ENCODE measurements at regions not wholly inside any gene's neighbourhood (a gene's known extent, or its start where the extent isn't known, plus 50 kb on each side); places are given as distances from the start of the nearest gene placed in this dataset.

DNA sequence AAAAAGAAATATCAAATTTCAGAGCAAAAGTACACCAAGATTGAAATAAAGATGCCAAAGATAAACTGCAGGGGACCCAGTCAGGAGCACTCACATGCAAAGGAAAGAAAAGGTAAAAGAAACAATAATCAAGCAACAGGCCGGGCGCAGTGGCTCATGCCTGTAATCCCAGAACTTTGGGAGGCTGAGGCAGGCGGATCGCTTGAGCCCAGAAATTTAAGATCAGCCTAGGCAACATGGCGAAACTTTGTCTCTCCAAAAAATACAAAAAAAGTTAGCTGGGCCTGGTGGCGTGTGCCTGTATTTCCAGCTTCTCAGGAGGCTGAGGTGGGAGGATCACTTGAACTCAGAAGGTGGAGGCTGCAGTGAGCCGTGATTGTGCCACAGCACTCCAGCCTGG, 107.6 kb upstream of the SMURF2 start:
- Histone ChIP-seq H3K18ac (ENCODE audit: low read length) (no peak overlapping the region), H3K4me2 (ENCODE audit: low read length) (no peak overlapping the region), H4K91ac (ENCODE audit: low read depth, low read length) (no peak overlapping the region), H3K27me3 (ENCODE audit: insufficient read depth, low read length) (no peaks in the 10 kb centered on the region), H3K27ac (ENCODE audit: low read depth, low read length) (no peak overlapping the region), H2AFZ (ENCODE audit: insufficient read depth, low read length, poor library complexity) (no peak overlapping the region), H3K4me3 (ENCODE audit: low read depth, low read length) (no peak overlapping the region), H3K9me3 (ENCODE audit: insufficient read depth, low read depth, low read length) (no peaks in the 10 kb centered on the region), H3K36me3 (ENCODE audit: control insufficient read depth in 1 of 2, insufficient read depth in 2 of 2, low read length in 2 of 2) (peaks cover 3% of the 10 kb centered on the region in 2 experiments), H3K9ac (ENCODE audit: low read length) (no peak overlapping the region), H3K14ac (ENCODE audit: low read length) (no peak overlapping the region), H3K23ac (ENCODE audit: low read length) (no peak overlapping the region), H3K79me2 (ENCODE audit: control insufficient read depth, insufficient read depth, low read length, poor library complexity) (peaks cover 6% of the 10 kb centered on the region), H2BK120ac (ENCODE audit: insufficient read depth, low read length, poor library complexity) (no peak overlapping the region), H2AK5ac (ENCODE audit: low read length) (no peak overlapping the region), H2BK12ac (ENCODE audit: low read length) (no peak overlapping the region), H4K8ac (ENCODE audit: low read depth, low read length) (no peak overlapping the region), H4K12ac (ENCODE audit: low read depth, low read length) (no peak overlapping the region), H3K4me1 (ENCODE audit: control insufficient read depth in 1 of 2, insufficient read depth in 2 of 2, low read length in 2 of 2) (peaks cover 23 to 30% of the 10 kb centered on the region in 2 experiments), H3K79me1 (ENCODE audit: low read length) (peaks cover 9% of the 10 kb centered on the region), H3K4ac (ENCODE audit: low read depth, low read length) (no peak overlapping the region), H2BK5ac (ENCODE audit: low read depth, low read length, poor library complexity) (no peak overlapping the region)
- no CpG with 5 or more reads among the region's 7 CpGs for WGBS (ENCODE audit: extremely low coverage, insufficient coverage, insufficient read length)
- no peak for DNase-seq

DNA sequence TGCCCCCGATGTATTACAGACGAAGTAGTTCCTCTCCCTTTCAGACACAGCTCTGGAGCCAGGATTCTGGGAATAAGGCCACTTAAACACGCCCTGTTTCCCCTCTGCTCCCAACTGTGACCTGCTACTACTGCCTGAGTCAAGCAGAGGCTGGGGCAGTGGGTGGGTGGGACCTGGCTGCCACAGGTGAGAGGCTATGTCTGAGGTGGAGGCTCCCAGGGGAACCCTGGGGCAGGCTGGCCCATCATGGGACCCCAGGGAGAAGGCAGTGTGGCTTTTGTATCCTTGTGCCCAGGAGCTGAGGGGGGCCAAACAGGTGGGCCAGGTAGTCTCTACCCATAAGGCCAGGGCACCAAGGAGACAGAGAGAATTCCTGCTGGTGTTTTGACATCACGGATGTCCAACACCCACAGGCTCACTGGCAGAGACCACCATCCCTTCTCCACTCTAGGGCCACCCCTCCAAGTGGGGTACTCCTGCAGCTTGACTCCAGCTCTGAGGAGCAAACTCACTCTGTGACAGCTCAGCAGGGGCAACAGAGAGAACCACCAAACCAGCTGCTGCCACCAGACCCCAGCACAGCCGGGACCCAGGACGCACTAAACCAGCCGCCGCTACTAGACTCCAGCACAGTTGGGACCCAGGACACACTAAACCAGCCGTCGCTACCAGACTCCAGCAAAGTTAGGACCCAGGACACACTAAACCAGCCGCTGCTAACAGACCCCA, 105.3 kb upstream of the SMURF2 start:
- no CpG with 5 or more reads among the region's 11 CpGs for WGBS (ENCODE audit: extremely low coverage, insufficient coverage, insufficient read length)
- no peaks in the 10 kb centered on the region for H3K27me3 ChIP-seq (ENCODE audit: insufficient read depth, low read length)

DNA sequence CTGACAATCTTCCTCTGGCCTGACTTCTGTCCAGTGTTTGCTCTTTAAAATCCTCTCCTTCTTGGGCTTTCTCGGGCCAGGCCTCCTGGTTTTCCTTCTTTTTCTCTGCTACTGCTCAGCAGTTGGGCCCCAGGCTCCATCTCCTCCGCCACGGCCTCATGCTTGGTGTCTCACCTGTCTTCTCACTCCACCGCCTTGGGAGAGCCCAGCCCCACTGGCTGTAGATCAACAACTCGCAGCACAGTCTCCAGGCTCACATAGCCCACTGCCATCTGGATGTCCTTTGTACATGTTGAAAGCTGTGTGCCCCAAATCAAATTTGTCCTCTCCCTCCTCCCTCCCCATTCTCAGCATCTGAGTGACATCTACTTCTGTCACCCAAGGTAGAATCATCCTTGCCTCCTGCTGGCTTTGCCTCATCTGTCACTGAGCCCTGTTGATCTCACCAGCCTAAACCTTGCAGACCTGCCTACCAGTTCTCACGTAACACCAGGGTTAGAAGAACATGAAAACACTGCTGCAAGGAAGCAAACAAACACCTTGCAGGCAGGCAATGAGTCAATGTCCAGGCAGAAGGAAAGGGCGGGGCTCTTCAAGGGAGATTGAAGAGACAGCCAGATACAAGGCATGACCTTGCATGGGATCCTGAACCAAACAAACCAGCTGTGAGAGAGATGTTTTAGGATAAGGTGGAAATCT, 103.2 kb upstream of the SMURF2 start:
- Histone ChIP-seq H2BK5ac (ENCODE audit: low read depth, low read length, poor library complexity) (peak overlapping the region; percentile 37), H3K14ac (ENCODE audit: low read length) (peak overlapping the region; percentile 29), H3K4ac (ENCODE audit: low read depth, low read length) (no peak overlapping the region), H3K27ac (ENCODE audit: low read depth, low read length) (peak overlapping the region; percentile 65), H3K4me3 (ENCODE audit: low read depth, low read length) (no peak overlapping the region), H3K9me3 (ENCODE audit: insufficient read depth, low read depth, low read length) (no peaks in the 10 kb centered on the region), H3K4me2 (ENCODE audit: low read length) (no peak overlapping the region), H3K79me1 (ENCODE audit: low read length) (peaks cover 4% of the 10 kb centered on the region), H2BK120ac (ENCODE audit: insufficient read depth, low read length, poor library complexity) (peak overlapping the region; percentile 10), H4K91ac (ENCODE audit: low read depth, low read length) (peak overlapping the region; percentile 64), H3K36me3 (ENCODE audit: control insufficient read depth in 1 of 2, insufficient read depth in 2 of 2, low read length in 2 of 2) (peaks cover 7 to 8% of the 10 kb centered on the region in 2 experiments), H4K12ac (ENCODE audit: low read depth, low read length) (no peak overlapping the region), H2AFZ (ENCODE audit: insufficient read depth, low read length, poor library complexity) (no peak overlapping the region), H3K9ac (ENCODE audit: low read length) (no peak overlapping the region), H2AK5ac (ENCODE audit: low read length) (no peak overlapping the region), H3K4me1 (ENCODE audit: control insufficient read depth in 1 of 2, insufficient read depth in 2 of 2, low read length in 2 of 2) (peaks cover 18 to 19% of the 10 kb centered on the region in 2 experiments), H4K8ac (ENCODE audit: low read depth, low read length) (peak overlapping the region; percentile 17), H3K18ac (ENCODE audit: low read length) (peak overlapping the region; percentile 48), H3K27me3 (ENCODE audit: insufficient read depth, low read length) (no peaks in the 10 kb centered on the region), H3K79me2 (ENCODE audit: control insufficient read depth, insufficient read depth, low read length, poor library complexity) (peaks cover 4% of the 10 kb centered on the region), H3K23ac (ENCODE audit: low read length) (no peak overlapping the region), H2BK12ac (ENCODE audit: low read length) (no peak overlapping the region)
- no CpG with 5 or more reads among the region's 7 CpGs for WGBS (ENCODE audit: extremely low coverage, insufficient coverage, insufficient read length)
- no peak for DNase-seq

More for the DNA sequence above, 105.3 kb upstream of the SMURF2 start:
- no peaks in the 10 kb centered on the region for H3K9me3 ChIP-seq (ENCODE audit: insufficient read depth, low read depth, low read length)
- no peak overlapping the region for H2AFZ ChIP-seq (ENCODE audit: insufficient read depth, low read length, poor library complexity)
- peak overlapping the region; percentile 7 for H3K14ac ChIP-seq (ENCODE audit: low read length)
- H2AK5ac ChIP-seq (ENCODE audit: low read length), result peak overlapping the region; percentile 76
- H3K18ac ChIP-seq (ENCODE audit: low read length), result peak overlapping the region; percentile 83
- no peak overlapping the region for H4K12ac ChIP-seq (ENCODE audit: low read depth, low read length)
- peaks cover 4% of the 10 kb centered on the region for H3K79me1 ChIP-seq (ENCODE audit: low read length)
- no peak overlapping the region for H3K4me2 ChIP-seq (ENCODE audit: low read length)
- no peak overlapping the region for H2BK5ac ChIP-seq (ENCODE audit: low read depth, low read length, poor library complexity)
- peak overlapping the region; percentile 58 for H4K8ac ChIP-seq (ENCODE audit: low read depth, low read length)
- no peak overlapping the region for H3K9ac ChIP-seq (ENCODE audit: low read length)
- H3K4ac ChIP-seq (ENCODE audit: low read depth, low read length), result peak overlapping the region; percentile 8
- peaks cover 18 to 19% of the 10 kb centered on the region in 2 experiments for H3K4me1 ChIP-seq (ENCODE audit: control insufficient read depth in 1 of 2, insufficient read depth in 2 of 2, low read length in 2 of 2)
- H3K4me3 ChIP-seq (ENCODE audit: low read depth, low read length), result no peak overlapping the region
- H3K79me2 ChIP-seq (ENCODE audit: control insufficient read depth, insufficient read depth, low read length, poor library complexity), result peaks cover 4% of the 10 kb centered on the region
- H2BK120ac ChIP-seq (ENCODE audit: insufficient read depth, low read length, poor library complexity), result peak overlapping the region; percentile 25
- no peak overlapping the region for H3K27ac ChIP-seq (ENCODE audit: low read depth, low read length)
- H4K91ac ChIP-seq (ENCODE audit: low read depth, low read length), result peak overlapping the region; percentile 32
- peak overlapping the region; percentile 29 for H2BK12ac ChIP-seq (ENCODE audit: low read length)
- no peak overlapping the region for H3K23ac ChIP-seq (ENCODE audit: low read length)
- peaks cover 3 to 4% of the 10 kb centered on the region in 2 experiments for H3K36me3 ChIP-seq (ENCODE audit: control insufficient read depth in 1 of 2, insufficient read depth in 2 of 2, low read length in 2 of 2)
- DNase-seq, result no peak

DNA sequence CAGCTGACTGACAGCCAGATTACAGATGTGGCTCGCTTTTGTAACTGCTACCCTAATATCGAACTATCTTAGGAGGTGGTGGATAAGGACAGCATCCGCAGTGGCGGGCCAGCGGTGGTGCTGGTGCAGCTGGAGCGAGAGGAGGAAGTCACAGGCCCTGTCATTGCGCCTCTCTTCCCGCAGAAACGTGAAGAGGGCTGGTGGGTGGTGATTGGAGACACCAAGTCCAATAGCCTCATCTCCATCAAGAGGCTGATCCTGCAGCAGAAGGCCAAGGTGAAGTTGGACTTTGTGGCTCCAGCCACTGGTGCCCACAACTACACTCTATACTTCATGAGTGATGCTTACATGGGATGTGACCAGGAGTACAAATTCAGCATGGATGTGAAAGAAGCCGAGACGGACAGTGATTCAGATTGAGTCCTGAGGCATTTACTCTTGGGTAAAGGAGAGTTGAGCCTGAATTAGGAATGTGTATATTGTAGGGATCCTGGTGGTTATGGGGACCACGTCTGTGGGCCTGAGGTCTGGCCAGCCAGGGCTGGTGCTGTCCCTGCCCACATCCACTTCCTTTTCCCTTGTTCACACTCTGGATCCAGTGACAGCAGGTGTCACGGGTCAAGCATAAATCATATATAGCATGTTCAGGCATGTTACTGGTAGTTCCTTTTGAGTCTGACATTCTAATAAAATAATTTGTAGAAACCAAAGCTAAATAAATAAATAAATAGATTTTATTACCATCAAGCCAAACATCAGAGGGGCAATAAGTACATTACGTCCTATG, 89.0 kb upstream of the SMURF2 start:
- Histone ChIP-seq H3K36me3 (ENCODE audit: control insufficient read depth in 1 of 2, insufficient read depth in 2 of 2, low read length in 2 of 2) (peaks cover 28 to 33% of the 10 kb centered on the region in 2 experiments), H3K27me3 (ENCODE audit: insufficient read depth, low read length) (no peaks in the 10 kb centered on the region), H4K8ac (ENCODE audit: low read depth, low read length) (no peak overlapping the region), H3K23ac (ENCODE audit: low read length) (no peak overlapping the region), H3K4me3 (ENCODE audit: low read depth, low read length) (no peak overlapping the region), H3K9me3 (ENCODE audit: insufficient read depth, low read depth, low read length) (no peaks in the 10 kb centered on the region), H2BK12ac (ENCODE audit: low read length) (no peak overlapping the region), H3K79me1 (ENCODE audit: low read length) (no peaks in the 10 kb centered on the region), H3K4me1 (ENCODE audit: control insufficient read depth in 1 of 2, insufficient read depth in 2 of 2, low read length in 2 of 2) (peaks cover 0 to 2% of the 10 kb centered on the region in 2 experiments), H3K4me2 (ENCODE audit: low read length) (no peak overlapping the region), H3K27ac (ENCODE audit: low read depth, low read length) (no peak overlapping the region), H3K18ac (ENCODE audit: low read length) (no peak overlapping the region), H2BK120ac (ENCODE audit: insufficient read depth, low read length, poor library complexity) (no peak overlapping the region), H2AFZ (ENCODE audit: insufficient read depth, low read length, poor library complexity) (no peak overlapping the region), H2AK5ac (ENCODE audit: low read length) (no peak overlapping the region), H3K9ac (ENCODE audit: low read length) (no peak overlapping the region), H3K79me2 (ENCODE audit: control insufficient read depth, insufficient read depth, low read length, poor library complexity) (no peaks in the 10 kb centered on the region), H4K12ac (ENCODE audit: low read depth, low read length) (no peak overlapping the region), H2BK5ac (ENCODE audit: low read depth, low read length, poor library complexity) (no peak overlapping the region), H3K4ac (ENCODE audit: low read depth, low read length) (no peak overlapping the region), H4K91ac (ENCODE audit: low read depth, low read length) (no peak overlapping the region), H3K14ac (ENCODE audit: low read length) (no peak overlapping the region)
- WGBS (ENCODE audit: extremely low coverage, insufficient coverage, insufficient read length), result no CpG with 5 or more reads among the region's 14 CpGs
- DNase-seq, result no peak

All from trophoblast cell (in vitro differentiated cells and primary cell).